OCI-LY1 (cell line): ENCODE measurements at regions not wholly inside any gene's neighbourhood (a gene's known extent, or its start where the extent isn't known, plus 50 kb on each side); places are given as distances from the start of the nearest gene placed in this dataset.

Source experiments
- EZH2 ChIP-seq: fragments of 200-600 bp; sonication (generic), shearing (Covaris generic); IDR thresholded peaks from 2 replicates; pipeline ENCODE4 v1.8.0; 2017; ENCODE audit warnings: borderline replicate concordance, mixed run types, mild to moderate bottlenecking, antibody characterized with exemption, low read length, moderate library complexity, mixed read lengths
- TF ChIP-seq, protein P1 (sequence below): fragments of 200-600 bp; sonication (generic), shearing (Covaris generic); IDR thresholded peaks from 2 replicates; pipeline ENCODE4 v1.5.1; 2017; ENCODE audit warnings: mild to moderate bottlenecking, antibody characterized with exemption, low read length, moderate library complexity, mixed read lengths

DNA sequence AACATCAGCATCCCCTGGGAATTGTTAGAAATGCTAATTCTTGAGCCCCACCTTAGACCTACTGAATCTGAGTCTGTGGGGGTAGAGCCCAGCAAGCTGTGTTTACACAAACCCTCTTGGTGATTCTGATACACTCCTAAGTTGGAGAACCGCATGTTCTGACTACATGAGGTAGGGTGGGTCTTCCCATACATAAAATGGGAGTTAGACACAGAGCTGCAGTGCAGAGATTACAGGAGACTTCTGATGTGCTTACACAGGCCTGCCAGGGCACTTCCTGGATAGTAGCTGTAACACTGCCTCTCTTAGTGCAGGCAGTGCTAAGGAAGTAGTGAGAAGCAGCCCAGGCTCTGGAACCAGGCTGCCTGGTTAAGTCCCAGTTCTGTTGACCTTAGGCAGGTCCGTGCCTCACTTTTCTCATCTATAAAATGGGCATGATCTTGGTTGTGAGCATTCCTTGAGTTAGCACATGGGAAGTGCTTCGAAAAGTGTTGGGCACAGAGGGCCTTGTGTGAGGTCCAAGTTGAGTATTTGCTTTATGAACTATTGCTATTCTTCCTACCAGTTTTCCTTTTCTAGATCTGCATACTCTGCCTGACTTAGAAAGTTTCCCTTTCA, 67.3 kb downstream of the GLI2 start:
- TF ChIP-seq, protein P1, sequence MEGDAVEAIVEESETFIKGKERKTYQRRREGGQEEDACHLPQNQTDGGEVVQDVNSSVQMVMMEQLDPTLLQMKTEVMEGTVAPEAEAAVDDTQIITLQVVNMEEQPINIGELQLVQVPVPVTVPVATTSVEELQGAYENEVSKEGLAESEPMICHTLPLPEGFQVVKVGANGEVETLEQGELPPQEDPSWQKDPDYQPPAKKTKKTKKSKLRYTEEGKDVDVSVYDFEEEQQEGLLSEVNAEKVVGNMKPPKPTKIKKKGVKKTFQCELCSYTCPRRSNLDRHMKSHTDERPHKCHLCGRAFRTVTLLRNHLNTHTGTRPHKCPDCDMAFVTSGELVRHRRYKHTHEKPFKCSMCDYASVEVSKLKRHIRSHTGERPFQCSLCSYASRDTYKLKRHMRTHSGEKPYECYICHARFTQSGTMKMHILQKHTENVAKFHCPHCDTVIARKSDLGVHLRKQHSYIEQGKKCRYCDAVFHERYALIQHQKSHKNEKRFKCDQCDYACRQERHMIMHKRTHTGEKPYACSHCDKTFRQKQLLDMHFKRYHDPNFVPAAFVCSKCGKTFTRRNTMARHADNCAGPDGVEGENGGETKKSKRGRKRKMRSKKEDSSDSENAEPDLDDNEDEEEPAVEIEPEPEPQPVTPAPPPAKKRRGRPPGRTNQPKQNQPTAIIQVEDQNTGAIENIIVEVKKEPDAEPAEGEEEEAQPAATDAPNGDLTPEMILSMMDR: no peak
- no peak for TF ChIP-seq EZH2
